ENCODE measurements at regions not wholly inside any gene's neighbourhood (a gene's known extent, or its start where the extent isn't known, plus 50 kb on each side); places are given as distances from the start of the nearest gene placed in this dataset.
"Not testable (repeated sequence)": the region's sequence is repeated elsewhere in the genome, so short reads cannot be mapped to it uniquely, and the experiment has no call there.

- DNase-seq, result no peak
These were observed 510.1 kb upstream of the SLC8A1 start for GRCh38 chr2:40962026-40962425.

GRCh38 chr2:40964509-40965250 is 512.8 kb upstream of the SLC8A1 start:
- DNase-seq, result no peak

- DNase-seq, result no peak
These were observed 515.6 kb upstream of the SLC8A1 start for GRCh38 chr2:40967451-40967850.

- DNase-seq, result no peak
These were observed 523.3 kb upstream of the SLC8A1 start for GRCh38 chr2:40975151-40975550.

GRCh38 chr2:40997362-40997761 is 545.5 kb upstream of the SLC8A1 start:
- no peak for DNase-seq

- DNase-seq, result no peak
These were observed 548.5 kb upstream of the SLC8A1 start for GRCh38 chr2:41000374-41000773.

GRCh38 chr2:41000906-41001305 is 549.0 kb upstream of the SLC8A1 start:
- no peak for DNase-seq

GRCh38 chr2:41004700-41005099 is 552.8 kb upstream of the SLC8A1 start:
- no peak for DNase-seq

GRCh38 chr2:41020358-41020757 is 568.5 kb upstream of the SLC8A1 start:
- no peak for DNase-seq

- DNase-seq, result no peak
These were observed 572.9 kb upstream of the SLC8A1 start for GRCh38 chr2:41024816-41025215.

GRCh38 chr2:41026613-41027012 is 574.7 kb upstream of the SLC8A1 start:
- DNase-seq, result no peak

- no peak for DNase-seq
These were observed 575.2 kb upstream of the SLC8A1 start for GRCh38 chr2:41027095-41027494.

- no peak for DNase-seq
These were observed 579.4 kb upstream of the SLC8A1 start for GRCh38 chr2:41031282-41031681.

GRCh38 chr2:41032715-41033114 is 580.8 kb upstream of the SLC8A1 start:
- no peak for DNase-seq

- DNase-seq, result no peak
These were observed 581.2 kb upstream of the SLC8A1 start for GRCh38 chr2:41033127-41033526.

- no peak for DNase-seq
These were observed 586.5 kb upstream of the SLC8A1 start for GRCh38 chr2:41038408-41038807.

- DNase-seq, result not testable (repeated sequence)
These were observed 587.9 kb upstream of the SLC8A1 start for GRCh38 chr2:41039750-41040149.

- DNase-seq, result no peak
These were observed 589.1 kb upstream of the SLC8A1 start for GRCh38 chr2:41040782-41041520.

- DNase-seq, result no peak
These were observed 590.5 kb upstream of the SLC8A1 start for GRCh38 chr2:41042343-41042742.

GRCh38 chr2:41061356-41061755 is 609.5 kb upstream of the SLC8A1 start:
- DNase-seq, result no peak

- DNase-seq, result no peak
These were observed 610.4 kb upstream of the SLC8A1 start for GRCh38 chr2:41062336-41062735.

- DNase-seq, result no peak
These were observed 614.3 kb upstream of the SLC8A1 start for GRCh38 chr2:41066168-41066567.

GRCh38 chr2:41068740-41069139 is 616.9 kb upstream of the SLC8A1 start:
- no peak for DNase-seq

GRCh38 chr2:41078341-41078740 is 626.5 kb upstream of the SLC8A1 start:
- DNase-seq, result no peak

- DNase-seq, result no peak
These were observed 627.1 kb upstream of the SLC8A1 start for GRCh38 chr2:41079011-41079410.
